ENCODE measurements at regions not wholly inside any gene's neighbourhood (a gene's known extent, or its start where the extent isn't known, plus 50 kb on each side); places are given as distances from the start of the nearest gene placed in this dataset.

- no peak overlapping the region for H3K4me3 ChIP-seq (ENCODE audit: low read length)
- no peak overlapping the region for H3K4me2 ChIP-seq (ENCODE audit: low read length)
- H3K36me3 ChIP-seq (ENCODE audit: insufficient read depth, low read length), result no peaks in the 10 kb centered on the region
- H3K9ac ChIP-seq (ENCODE audit: low read depth, low read length), result no peak overlapping the region
- no peaks in the 10 kb centered on the region for H3K9me3 ChIP-seq (replicated peaks; ENCODE audit: low read length)
- no peaks in the 10 kb centered on the region for H3K4me1 ChIP-seq (ENCODE audit: control insufficient read depth, insufficient read depth, low read length)
- no peaks in the 10 kb centered on the region for H3K27me3 ChIP-seq (ENCODE audit: control insufficient read depth, insufficient read depth, low read length)
Observed at GRCh38 chr2:164054651-164055050, 318.8 kb upstream of the FIGN start.

- Histone ChIP-seq H3K36me3 (ENCODE audit: insufficient read depth, low read length) (no peaks in the 10 kb centered on the region), H3K9ac (ENCODE audit: low read depth, low read length) (no peak overlapping the region), H3K4me3 (ENCODE audit: low read length) (no peak overlapping the region), H3K9me3 (replicated peaks; ENCODE audit: low read length) (no peaks in the 10 kb centered on the region), H3K4me1 (ENCODE audit: control insufficient read depth, insufficient read depth, low read length) (no peaks in the 10 kb centered on the region), H3K27me3 (ENCODE audit: control insufficient read depth, insufficient read depth, low read length) (no peaks in the 10 kb centered on the region), H3K4me2 (ENCODE audit: low read length) (no peak overlapping the region)
Observed at GRCh38 chr2:164053021-164053420, 317.2 kb upstream of the FIGN start.

GRCh38 chr2:164052006-164052405 is 316.2 kb upstream of the FIGN start:
- H3K27me3 ChIP-seq (ENCODE audit: control insufficient read depth, insufficient read depth, low read length), result no peaks in the 10 kb centered on the region
- no peaks in the 10 kb centered on the region for H3K9me3 ChIP-seq (replicated peaks; ENCODE audit: low read length)
- H3K4me2 ChIP-seq (ENCODE audit: low read length), result no peak overlapping the region
- H3K9ac ChIP-seq (ENCODE audit: low read depth, low read length), result no peak overlapping the region
- no peak overlapping the region for H3K4me3 ChIP-seq (ENCODE audit: low read length)
- no peaks in the 10 kb centered on the region for H3K36me3 ChIP-seq (ENCODE audit: insufficient read depth, low read length)
- no peaks in the 10 kb centered on the region for H3K4me1 ChIP-seq (ENCODE audit: control insufficient read depth, insufficient read depth, low read length)

GRCh38 chr2:164048729-164049128 is 312.9 kb upstream of the FIGN start:
- Histone ChIP-seq H3K4me3 (ENCODE audit: low read length) (no peak overlapping the region), H3K36me3 (ENCODE audit: insufficient read depth, low read length) (no peaks in the 10 kb centered on the region), H3K9me3 (replicated peaks; ENCODE audit: low read length) (no peaks in the 10 kb centered on the region), H3K9ac (ENCODE audit: low read depth, low read length) (no peak overlapping the region), H3K4me1 (ENCODE audit: control insufficient read depth, insufficient read depth, low read length) (no peaks in the 10 kb centered on the region), H3K4me2 (ENCODE audit: low read length) (no peak overlapping the region), H3K27me3 (ENCODE audit: control insufficient read depth, insufficient read depth, low read length) (no peaks in the 10 kb centered on the region)

GRCh38 chr2:164046040-164046439 is 310.2 kb upstream of the FIGN start:
- no peak overlapping the region for H3K4me2 ChIP-seq (ENCODE audit: low read length)
- H3K9me3 ChIP-seq (replicated peaks; ENCODE audit: low read length), result no peaks in the 10 kb centered on the region
- no peak overlapping the region for H3K9ac ChIP-seq (ENCODE audit: low read depth, low read length)
- H3K36me3 ChIP-seq (ENCODE audit: insufficient read depth, low read length), result no peaks in the 10 kb centered on the region
- no peaks in the 10 kb centered on the region for H3K27me3 ChIP-seq (ENCODE audit: control insufficient read depth, insufficient read depth, low read length)
- H3K4me1 ChIP-seq (ENCODE audit: control insufficient read depth, insufficient read depth, low read length), result no peaks in the 10 kb centered on the region
- no peak overlapping the region for H3K4me3 ChIP-seq (ENCODE audit: low read length)

- H3K4me2 ChIP-seq (ENCODE audit: low read length), result no peak overlapping the region
- no peaks in the 10 kb centered on the region for H3K9me3 ChIP-seq (replicated peaks; ENCODE audit: low read length)
- no peaks in the 10 kb centered on the region for H3K36me3 ChIP-seq (ENCODE audit: insufficient read depth, low read length)
- H3K9ac ChIP-seq (ENCODE audit: low read depth, low read length), result no peak overlapping the region
- no peak overlapping the region for H3K4me3 ChIP-seq (ENCODE audit: low read length)
- H3K4me1 ChIP-seq (ENCODE audit: control insufficient read depth, insufficient read depth, low read length), result no peaks in the 10 kb centered on the region
- no peaks in the 10 kb centered on the region for H3K27me3 ChIP-seq (ENCODE audit: control insufficient read depth, insufficient read depth, low read length)
Observed at GRCh38 chr2:164044622-164045021, 308.8 kb upstream of the FIGN start.

GRCh38 chr2:164039270-164039669 is 303.5 kb upstream of the FIGN start:
- Histone ChIP-seq H3K27me3 (ENCODE audit: control insufficient read depth, insufficient read depth, low read length) (no peaks in the 10 kb centered on the region), H3K4me3 (ENCODE audit: low read length) (no peak overlapping the region), H3K4me1 (ENCODE audit: control insufficient read depth, insufficient read depth, low read length) (no peaks in the 10 kb centered on the region), H3K9ac (ENCODE audit: low read depth, low read length) (no peak overlapping the region), H3K9me3 (replicated peaks; ENCODE audit: low read length) (no peaks in the 10 kb centered on the region), H3K36me3 (ENCODE audit: insufficient read depth, low read length) (no peaks in the 10 kb centered on the region), H3K4me2 (ENCODE audit: low read length) (no peak overlapping the region)

GRCh38 chr2:164032995-164033394 is 297.2 kb upstream of the FIGN start:
- H3K4me2 ChIP-seq (ENCODE audit: low read length), result no peak overlapping the region

GRCh38 chr2:164030623-164031022 is 294.8 kb upstream of the FIGN start:
- no peak overlapping the region for H3K9ac ChIP-seq (ENCODE audit: low read depth, low read length)
- H3K9me3 ChIP-seq (replicated peaks; ENCODE audit: low read length), result no peaks in the 10 kb centered on the region
- H3K4me3 ChIP-seq (ENCODE audit: low read length), result no peak overlapping the region
- no peaks in the 10 kb centered on the region for H3K36me3 ChIP-seq (ENCODE audit: insufficient read depth, low read length)
- peaks cover 12% of the 10 kb centered on the region for H3K4me1 ChIP-seq (ENCODE audit: control insufficient read depth, insufficient read depth, low read length)
- H3K27me3 ChIP-seq (ENCODE audit: control insufficient read depth, insufficient read depth, low read length), result no peaks in the 10 kb centered on the region
- no peak overlapping the region for H3K4me2 ChIP-seq (ENCODE audit: low read length)

More at GRCh38 chr2:164032995-164033394, 297.2 kb upstream of the FIGN start:
- Histone ChIP-seq H3K27me3 (ENCODE audit: control insufficient read depth, insufficient read depth, low read length) (no peaks in the 10 kb centered on the region), H3K9ac (ENCODE audit: low read depth, low read length) (no peak overlapping the region), H3K4me3 (ENCODE audit: low read length) (no peak overlapping the region), H3K9me3 (replicated peaks; ENCODE audit: low read length) (no peaks in the 10 kb centered on the region), H3K4me1 (ENCODE audit: control insufficient read depth, insufficient read depth, low read length) (peaks cover 12% of the 10 kb centered on the region), H3K36me3 (ENCODE audit: insufficient read depth, low read length) (no peaks in the 10 kb centered on the region)

- Histone ChIP-seq H3K9me3 (replicated peaks; ENCODE audit: low read length) (no peaks in the 10 kb centered on the region), H3K4me1 (ENCODE audit: control insufficient read depth, insufficient read depth, low read length) (peaks cover 12% of the 10 kb centered on the region), H3K9ac (ENCODE audit: low read depth, low read length) (peak overlapping the region; percentile 13), H3K36me3 (ENCODE audit: insufficient read depth, low read length) (no peaks in the 10 kb centered on the region), H3K4me2 (ENCODE audit: low read length) (peak overlapping the region; percentile 72), H3K4me3 (ENCODE audit: low read length) (peak overlapping the region; percentile 55), H3K27me3 (ENCODE audit: control insufficient read depth, insufficient read depth, low read length) (no peaks in the 10 kb centered on the region)
Observed at GRCh38 chr2:164028814-164029534, 293.2 kb upstream of the FIGN start.

- Histone ChIP-seq H3K27me3 (ENCODE audit: control insufficient read depth, insufficient read depth, low read length) (no peaks in the 10 kb centered on the region), H3K4me1 (ENCODE audit: control insufficient read depth, insufficient read depth, low read length) (peaks cover 17% of the 10 kb centered on the region), H3K36me3 (ENCODE audit: insufficient read depth, low read length) (no peaks in the 10 kb centered on the region), H3K4me3 (ENCODE audit: low read length) (no peak overlapping the region), H3K9ac (ENCODE audit: low read depth, low read length) (no peak overlapping the region), H3K9me3 (replicated peaks; ENCODE audit: low read length) (no peaks in the 10 kb centered on the region), H3K4me2 (ENCODE audit: low read length) (no peak overlapping the region)
Observed at GRCh38 chr2:164024396-164024795, 288.6 kb upstream of the FIGN start.

- no peaks in the 10 kb centered on the region for H3K27me3 ChIP-seq (ENCODE audit: control insufficient read depth, insufficient read depth, low read length)
- no peaks in the 10 kb centered on the region for H3K9me3 ChIP-seq (replicated peaks; ENCODE audit: low read length)
- no peak overlapping the region for H3K4me2 ChIP-seq (ENCODE audit: low read length)
- H3K4me1 ChIP-seq (ENCODE audit: control insufficient read depth, insufficient read depth, low read length), result peaks cover 12% of the 10 kb centered on the region
- no peak overlapping the region for H3K4me3 ChIP-seq (ENCODE audit: low read length)
- H3K36me3 ChIP-seq (ENCODE audit: insufficient read depth, low read length), result no peaks in the 10 kb centered on the region
- no peak overlapping the region for H3K9ac ChIP-seq (ENCODE audit: low read depth, low read length)
Observed at GRCh38 chr2:164023896-164024295, 288.1 kb upstream of the FIGN start.
